Fibroblast of lung (primary cell): ENCODE measurements at regions not wholly inside any gene's neighbourhood (a gene's known extent, or its start where the extent isn't known, plus 50 kb on each side); places are given as distances from the start of the nearest gene placed in this dataset.

Experiments
- DNase-seq, 2 donors: peaks; one replicate each; pipeline versions ENCODE4 v3.0.0 to v3.0.0-alpha.2; 2010; ENCODE audit warnings: low read depth in 2 of 2
- H2AFZ ChIP-seq: 2 replicates; pipeline ENCODE4 v1.5.1; 2012; ENCODE audit warnings: low read length, control low read depth, inconsistent platforms
- H3K27ac ChIP-seq: 2 replicates; pipeline ENCODE4 v1.5.1; 2011; ENCODE audit warnings: low read length, control low read depth; ENCODE audit not compliant: insufficient read depth
- H3K27me3 ChIP-seq: 2 replicates; pipeline ENCODE4 v1.5.1; 2011; ENCODE audit warnings: mild to moderate bottlenecking, low read length; ENCODE audit not compliant: control insufficient read depth, insufficient read depth
- H3K36me3 ChIP-seq: 2 replicates; pipeline ENCODE4 v1.5.1; 2011; ENCODE audit warnings: low read length; ENCODE audit not compliant: control insufficient read depth, insufficient read depth
- H3K4me1 ChIP-seq: 2 replicates; pipeline ENCODE4 v1.5.1; 2011; ENCODE audit warnings: low read length; ENCODE audit not compliant: control insufficient read depth, insufficient read depth; ENCODE audit errors: extremely low read depth
- H3K4me2 ChIP-seq: 2 replicates; pipeline ENCODE4 v1.5.1; 2011; ENCODE audit warnings: low read length, control low read depth; ENCODE audit not compliant: insufficient read depth; ENCODE audit errors: extremely low read depth
- H3K4me3 ChIP-seq, 4 experiments: fragments of 200-600 bp in 1 of 4; sonication (generic) in 1 of 4; replicated peaks in 1 of 4; 2 replicates each; pipeline ENCODE4 v1.5.1; 2011 to 2016; ENCODE audit warnings: low read length in 4 of 4, low read depth in 3 of 4, mild to moderate bottlenecking in 3 of 4, control low read depth in 2 of 4, inconsistent platforms in 1 of 4, mixed read lengths in 1 of 4; ENCODE audit not compliant: insufficient read depth in 1 of 4; ENCODE audit errors: control extremely low read depth in 1 of 4
- H3K79me2 ChIP-seq: 2 replicates; pipeline ENCODE4 v1.5.1; 2012; ENCODE audit warnings: mild to moderate bottlenecking, low read length, inconsistent platforms; ENCODE audit not compliant: control insufficient read depth, insufficient read depth
- H3K9ac ChIP-seq: 2 replicates; pipeline ENCODE4 v1.5.1; 2011; ENCODE audit warnings: mild to moderate bottlenecking, low read length, control low read depth; ENCODE audit not compliant: insufficient read depth
- H3K9me3 ChIP-seq: 2 replicates; pipeline ENCODE4 v1.5.1; 2012; ENCODE audit warnings: low read depth, low read length; ENCODE audit not compliant: control insufficient read depth, insufficient read depth
- H4K20me1 ChIP-seq: 2 replicates; pipeline ENCODE4 v1.5.1; 2011; ENCODE audit warnings: low read length; ENCODE audit not compliant: control insufficient read depth, insufficient read depth; ENCODE audit errors: extremely low read depth
- EZH2 ChIP-seq: IDR thresholded peaks from 2 replicates; pipeline ENCODE4 v1.5.1; 2012; ENCODE audit warnings: low read length, control low read depth, mild to moderate bottlenecking; ENCODE audit errors: missing control alignments
- TF ChIP-seq, protein P1 (sequence below), 2 donors: IDR thresholded peaks in 1 of 2; conservative IDR thresholded peaks in 1 of 2; 1 replicate in 1 of 2; 2 replicates in 1 of 2; pipeline ENCODE4 v1.5.1; 2011 to 2012; ENCODE audit warnings: low read length in 2 of 2, control low read depth in 1 of 2, inconsistent platforms in 1 of 2, low read depth in 1 of 2, mild to moderate bottlenecking in 1 of 2

DNA sequence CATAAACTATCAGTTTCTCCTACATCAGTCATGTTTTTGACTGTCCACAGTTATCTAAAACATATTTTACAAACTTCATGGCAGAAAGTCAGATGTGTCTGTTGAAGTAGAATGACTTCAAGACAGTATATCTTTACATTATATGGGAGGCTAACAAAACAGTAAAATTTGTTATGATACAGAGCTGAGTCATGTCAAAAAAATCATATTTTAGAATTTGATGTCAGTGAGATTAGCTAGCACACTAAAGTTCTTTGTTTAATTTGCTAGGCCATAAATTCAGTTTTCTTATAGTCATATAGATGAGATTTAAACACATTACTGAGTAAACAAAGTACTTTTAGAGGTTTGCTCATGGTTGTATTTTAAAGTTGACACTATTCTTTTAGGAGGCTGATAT lies 80.3 kb upstream of the IGSF10 start:
- Histone ChIP-seq H3K4me1 (no peaks in the 10 kb centered on the region), H3K27me3 (no peaks in the 10 kb centered on the region), H3K79me2 (no peaks in the 10 kb centered on the region), H3K4me2 (no peak overlapping the region), H3K27ac (no peak overlapping the region), H3K9me3 (no peaks in the 10 kb centered on the region), H3K9ac (no peak overlapping the region), H4K20me1 (no peaks in the 10 kb centered on the region), H2AFZ (no peak overlapping the region), H3K4me3 (no peak overlapping the region), H3K36me3 (no peaks in the 10 kb centered on the region)
- no peak for TF ChIP-seq EZH2
- TF ChIP-seq, protein P1, sequence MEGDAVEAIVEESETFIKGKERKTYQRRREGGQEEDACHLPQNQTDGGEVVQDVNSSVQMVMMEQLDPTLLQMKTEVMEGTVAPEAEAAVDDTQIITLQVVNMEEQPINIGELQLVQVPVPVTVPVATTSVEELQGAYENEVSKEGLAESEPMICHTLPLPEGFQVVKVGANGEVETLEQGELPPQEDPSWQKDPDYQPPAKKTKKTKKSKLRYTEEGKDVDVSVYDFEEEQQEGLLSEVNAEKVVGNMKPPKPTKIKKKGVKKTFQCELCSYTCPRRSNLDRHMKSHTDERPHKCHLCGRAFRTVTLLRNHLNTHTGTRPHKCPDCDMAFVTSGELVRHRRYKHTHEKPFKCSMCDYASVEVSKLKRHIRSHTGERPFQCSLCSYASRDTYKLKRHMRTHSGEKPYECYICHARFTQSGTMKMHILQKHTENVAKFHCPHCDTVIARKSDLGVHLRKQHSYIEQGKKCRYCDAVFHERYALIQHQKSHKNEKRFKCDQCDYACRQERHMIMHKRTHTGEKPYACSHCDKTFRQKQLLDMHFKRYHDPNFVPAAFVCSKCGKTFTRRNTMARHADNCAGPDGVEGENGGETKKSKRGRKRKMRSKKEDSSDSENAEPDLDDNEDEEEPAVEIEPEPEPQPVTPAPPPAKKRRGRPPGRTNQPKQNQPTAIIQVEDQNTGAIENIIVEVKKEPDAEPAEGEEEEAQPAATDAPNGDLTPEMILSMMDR (conservative IDR thresholded peaks at IDR 0.05 in 1 of 2, IDR thresholded peaks at IDR 0.05 in 1 of 2; ENCODE audit: low read depth in 1 of 2, low read length in 2 of 2): no peak
- DNase-seq: no peak

DNA sequence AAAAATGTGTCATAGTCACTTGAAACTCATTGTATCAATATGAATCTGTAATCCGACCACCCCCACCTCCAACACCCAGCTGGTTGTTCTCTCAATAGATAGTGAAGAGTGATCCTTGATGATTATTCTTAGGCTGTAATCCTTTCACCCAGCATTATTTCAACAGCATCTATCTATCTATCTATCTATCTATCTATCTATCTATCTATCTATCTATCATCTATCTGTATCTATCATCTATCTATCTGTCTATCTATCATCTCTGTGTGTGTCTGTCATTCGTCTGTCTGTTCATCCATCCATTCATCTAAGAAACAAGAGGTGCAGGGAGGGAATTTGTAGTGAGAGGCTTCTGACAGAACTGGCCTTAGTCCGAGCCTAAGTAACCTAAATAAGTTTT lies 78.7 kb upstream of the IGSF10 start:
- TF ChIP-seq EZH2: no peak
- TF ChIP-seq, protein P1 (conservative IDR thresholded peaks at IDR 0.05 in 1 of 2, IDR thresholded peaks at IDR 0.05 in 1 of 2; ENCODE audit: low read depth in 1 of 2, low read length in 2 of 2): no peak
- H3K4me3 ChIP-seq: no peak overlapping the region
- no peak for DNase-seq
- no peak overlapping the region for H2AFZ ChIP-seq
- no peaks in the 10 kb centered on the region for H3K79me2 ChIP-seq
- no peak overlapping the region for H3K4me2 ChIP-seq
- no peaks in the 10 kb centered on the region for H4K20me1 ChIP-seq
- H3K27ac ChIP-seq: no peak overlapping the region
- H3K36me3 ChIP-seq: no peaks in the 10 kb centered on the region
- no peaks in the 10 kb centered on the region for H3K4me1 ChIP-seq
- H3K9ac ChIP-seq: no peak overlapping the region
- no peaks in the 10 kb centered on the region for H3K9me3 ChIP-seq
- no peaks in the 10 kb centered on the region for H3K27me3 ChIP-seq

DNA sequence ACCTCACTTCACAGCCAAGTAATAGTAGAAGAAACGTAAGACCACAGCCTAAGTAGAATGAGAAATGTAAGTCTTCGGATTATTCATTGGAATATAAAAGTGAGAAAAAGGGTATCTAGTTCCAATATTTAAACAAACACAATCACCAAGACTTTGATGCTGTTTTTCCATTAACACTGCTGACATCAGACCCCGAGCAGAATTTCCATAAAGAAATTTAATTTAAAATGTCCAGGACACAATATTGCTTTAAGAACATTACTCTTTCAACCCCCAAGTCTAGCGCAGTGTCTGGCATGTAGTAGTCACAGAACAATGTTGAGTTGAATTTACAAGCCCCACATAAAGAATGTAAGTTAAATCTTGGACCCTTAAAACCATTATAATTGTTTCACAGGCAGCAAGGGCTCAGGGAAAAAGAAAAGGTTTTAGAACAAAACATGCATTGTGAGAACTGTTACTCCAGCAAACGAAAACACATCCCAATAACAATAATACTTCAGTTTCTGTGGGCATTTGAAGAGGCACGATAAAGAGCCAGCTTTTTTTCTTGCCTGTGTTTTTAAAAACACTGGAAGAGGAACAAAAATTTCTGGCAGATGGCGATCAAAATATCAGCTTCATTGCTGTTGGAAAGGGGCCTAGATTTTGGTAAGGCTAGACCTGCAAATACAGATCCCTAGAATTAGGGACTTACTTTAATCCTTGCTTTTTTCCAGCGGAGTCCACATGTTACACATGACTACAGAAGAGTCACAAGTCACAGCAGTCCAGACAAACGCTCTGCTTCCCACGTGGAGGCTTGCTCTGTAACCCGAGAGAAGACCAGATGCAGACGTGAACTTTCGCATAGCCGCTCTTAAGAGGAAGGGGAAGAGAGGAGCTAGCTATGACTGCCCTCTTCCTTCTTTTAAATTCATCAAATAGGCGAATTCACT lies 77.9 kb upstream of the IGSF10 start:
- no peaks in the 10 kb centered on the region for H3K27me3 ChIP-seq
- H3K4me1 ChIP-seq: no peaks in the 10 kb centered on the region
- no peaks in the 10 kb centered on the region for H3K9me3 ChIP-seq
- H2AFZ ChIP-seq: no peak overlapping the region
- no peaks in the 10 kb centered on the region for H3K36me3 ChIP-seq
- peak; percentile 39 to 64 for DNase-seq
- H3K79me2 ChIP-seq: no peaks in the 10 kb centered on the region
- peak overlapping the region; percentile 48 for H3K4me2 ChIP-seq
- H3K4me3 ChIP-seq: peak overlapping the region in 1 of 4 experiments; percentile 32
- TF ChIP-seq, protein P1 (conservative IDR thresholded peaks at IDR 0.05 in 1 of 2, IDR thresholded peaks at IDR 0.05 in 1 of 2; ENCODE audit: low read depth in 1 of 2, low read length in 2 of 2): no peak
- no peak for TF ChIP-seq EZH2
- H4K20me1 ChIP-seq: no peaks in the 10 kb centered on the region
- H3K27ac ChIP-seq: no peak overlapping the region
- H3K9ac ChIP-seq: no peak overlapping the region
